ENCODE measurements at regions not wholly inside any gene's neighbourhood (a gene's known extent, or its start where the extent isn't known, plus 50 kb on each side); places are given as distances from the start of the nearest gene placed in this dataset.

DNA sequence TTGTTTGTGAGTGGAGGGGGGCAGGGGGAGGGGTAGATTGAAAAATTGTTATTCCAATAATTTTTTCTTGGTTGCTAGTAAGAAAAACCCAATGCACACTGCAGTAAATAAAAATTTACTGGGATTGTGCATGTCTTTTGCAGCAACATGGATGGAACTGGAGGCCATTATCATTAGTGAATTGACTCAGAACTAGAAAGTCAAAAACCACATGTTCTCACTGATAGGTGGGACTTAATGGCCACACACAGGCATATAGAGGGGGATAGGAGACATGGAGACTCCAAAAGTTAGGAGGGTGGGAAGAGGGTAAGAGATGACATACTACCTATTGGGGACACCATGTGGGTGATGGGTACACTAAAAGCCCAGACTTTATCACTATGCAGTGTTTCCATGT, 67.2 kb downstream of the BUB3 start:
- Histone ChIP-seq H3K4me1 (ENCODE audit: insufficient read depth, low read length) (peaks cover 10% of the 10 kb centered on the region), H3K36me3 (replicated peaks in 1 of 2; ENCODE audit: control insufficient read depth in 1 of 2, insufficient read depth in 2 of 2, low read length in 2 of 2) (no peaks in the 10 kb centered on the region), H3K4me3 (replicated peaks in 1 of 3; ENCODE audit: insufficient read depth in 1 of 3, low read depth in 2 of 3, low read length in 3 of 3) (no peak overlapping the region), H3K27me3 (ENCODE audit: control insufficient read depth in 1 of 2, insufficient read depth in 2 of 2, low read length in 2 of 2) (no peaks in the 10 kb centered on the region), H3K9me3 (ENCODE audit: low read length) (no peaks in the 10 kb centered on the region), H3K79me2 (ENCODE audit: insufficient read depth, low read length) (no peaks in the 10 kb centered on the region), H4K20me1 (ENCODE audit: insufficient read depth, low read length) (no peaks in the 10 kb centered on the region), H3K9ac (ENCODE audit: insufficient read depth, low read depth, low read length) (no peak overlapping the region), H3K4me2 (ENCODE audit: low read depth, low read length) (no peak overlapping the region), H3K27ac (ENCODE audit: extremely low read length, insufficient read depth, low read length) (no peak overlapping the region), H2AFZ (ENCODE audit: low read length) (no peak overlapping the region)
- intact Hi-C loops (cut with micrococcal nuclease; ENCODE audit: unreplicated experiment) = no loop called here
- POLR2A ChIA-PET = no interaction called here
- FAIRE-seq = no peak
- no peak for TF ChIP-seq ZNF160 (CRISPR knock-in tag; IDR thresholded peaks at IDR 0.05)
- no peak for TF ChIP-seq ZNF792 (CRISPR knock-in tag; IDR thresholded peaks at IDR 0.05)
- TF ChIP-seq ZNF17 (CRISPR knock-in tag; IDR thresholded peaks at IDR 0.05) = no peak
- TF ChIP-seq MZF1 (CRISPR knock-in tag; IDR thresholded peaks at IDR 0.05; ENCODE audit: borderline replicate concordance) = no peak
- no peak for TF ChIP-seq ZNF644 (CRISPR knock-in tag; IDR thresholded peaks at IDR 0.05; ENCODE audit: low read depth)
- no peak for TF ChIP-seq SOX13 (IDR thresholded peaks at IDR 0.05)
- TF ChIP-seq SOX13 (CRISPR knock-in tag; conservative IDR thresholded peaks at IDR 0.05 in 1 of 2, IDR thresholded peaks at IDR 0.05 in 1 of 2) = no peak
- TF ChIP-seq JDP2 (CRISPR knock-in tag; IDR thresholded peaks at IDR 0.05; ENCODE audit: borderline replicate concordance) = no peak
- no peak for TF ChIP-seq ZFYVE20 (CRISPR knock-in tag; IDR thresholded peaks at IDR 0.05; ENCODE audit: borderline replicate concordance, low read depth)
- TF ChIP-seq, protein P1, sequence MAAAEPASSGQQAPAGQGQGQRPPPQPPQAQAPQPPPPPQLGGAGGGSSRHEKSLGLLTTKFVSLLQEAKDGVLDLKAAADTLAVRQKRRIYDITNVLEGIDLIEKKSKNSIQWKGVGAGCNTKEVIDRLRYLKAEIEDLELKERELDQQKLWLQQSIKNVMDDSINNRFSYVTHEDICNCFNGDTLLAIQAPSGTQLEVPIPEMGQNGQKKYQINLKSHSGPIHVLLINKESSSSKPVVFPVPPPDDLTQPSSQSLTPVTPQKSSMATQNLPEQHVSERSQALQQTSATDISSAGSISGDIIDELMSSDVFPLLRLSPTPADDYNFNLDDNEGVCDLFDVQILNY (CRISPR knock-in tag; conservative IDR thresholded peaks at IDR 0.05) = no peak
- TF ChIP-seq, protein P2, sequence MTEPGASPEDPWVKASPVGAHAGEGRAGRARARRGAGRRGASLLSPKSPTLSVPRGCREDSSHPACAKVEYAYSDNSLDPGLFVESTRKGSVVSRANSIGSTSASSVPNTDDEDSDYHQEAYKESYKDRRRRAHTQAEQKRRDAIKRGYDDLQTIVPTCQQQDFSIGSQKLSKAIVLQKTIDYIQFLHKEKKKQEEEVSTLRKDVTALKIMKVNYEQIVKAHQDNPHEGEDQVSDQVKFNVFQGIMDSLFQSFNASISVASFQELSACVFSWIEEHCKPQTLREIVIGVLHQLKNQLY (CRISPR knock-in tag; IDR thresholded peaks at IDR 0.05) = no peak
- TF ChIP-seq NR2F1 (CRISPR knock-in tag; IDR thresholded peaks at IDR 0.05) = no peak
- TF ChIP-seq, protein P3, sequence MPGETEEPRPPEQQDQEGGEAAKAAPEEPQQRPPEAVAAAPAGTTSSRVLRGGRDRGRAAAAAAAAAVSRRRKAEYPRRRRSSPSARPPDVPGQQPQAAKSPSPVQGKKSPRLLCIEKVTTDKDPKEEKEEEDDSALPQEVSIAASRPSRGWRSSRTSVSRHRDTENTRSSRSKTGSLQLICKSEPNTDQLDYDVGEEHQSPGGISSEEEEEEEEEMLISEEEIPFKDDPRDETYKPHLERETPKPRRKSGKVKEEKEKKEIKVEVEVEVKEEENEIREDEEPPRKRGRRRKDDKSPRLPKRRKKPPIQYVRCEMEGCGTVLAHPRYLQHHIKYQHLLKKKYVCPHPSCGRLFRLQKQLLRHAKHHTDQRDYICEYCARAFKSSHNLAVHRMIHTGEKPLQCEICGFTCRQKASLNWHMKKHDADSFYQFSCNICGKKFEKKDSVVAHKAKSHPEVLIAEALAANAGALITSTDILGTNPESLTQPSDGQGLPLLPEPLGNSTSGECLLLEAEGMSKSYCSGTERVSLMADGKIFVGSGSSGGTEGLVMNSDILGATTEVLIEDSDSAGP (CRISPR knock-in tag; IDR thresholded peaks at IDR 0.05; ENCODE audit: borderline replicate concordance) = no peak
- TF ChIP-seq, protein P4, sequence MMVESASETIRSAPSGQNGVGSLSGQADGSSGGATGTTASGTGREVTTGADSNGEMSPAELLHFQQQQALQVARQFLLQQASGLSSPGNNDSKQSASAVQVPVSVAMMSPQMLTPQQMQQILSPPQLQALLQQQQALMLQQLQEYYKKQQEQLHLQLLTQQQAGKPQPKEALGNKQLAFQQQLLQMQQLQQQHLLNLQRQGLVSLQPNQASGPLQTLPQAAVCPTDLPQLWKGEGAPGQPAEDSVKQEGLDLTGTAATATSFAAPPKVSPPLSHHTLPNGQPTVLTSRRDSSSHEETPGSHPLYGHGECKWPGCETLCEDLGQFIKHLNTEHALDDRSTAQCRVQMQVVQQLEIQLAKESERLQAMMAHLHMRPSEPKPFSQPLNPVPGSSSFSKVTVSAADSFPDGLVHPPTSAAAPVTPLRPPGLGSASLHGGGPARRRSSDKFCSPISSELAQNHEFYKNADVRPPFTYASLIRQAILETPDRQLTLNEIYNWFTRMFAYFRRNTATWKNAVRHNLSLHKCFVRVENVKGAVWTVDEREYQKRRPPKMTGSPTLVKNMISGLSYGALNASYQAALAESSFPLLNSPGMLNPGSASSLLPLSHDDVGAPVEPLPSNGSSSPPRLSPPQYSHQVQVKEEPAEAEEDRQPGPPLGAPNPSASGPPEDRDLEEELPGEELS (CRISPR knock-in tag; IDR thresholded peaks at IDR 0.05) = no peak
- no TSS peak for BruUV-seq (replicated peaks)
- no peak for ATAC-seq
- CTCF ChIA-PET (ENCODE audit: low intra/inter-chr PET ratio, low total read pairs) = no interaction called here
- in situ Hi-C loops (cut with HindIII; ENCODE audit: extremely low pct_ligation_motif_present, low pct_unique_long_range_greater_than_20kb) = no loop called here
- no peak for DNase-seq (ENCODE audit: low spot score)

Data from HepG2 (cell line).